ENCODE measurements at regions not wholly inside any gene's neighbourhood (a gene's known extent, or its start where the extent isn't known, plus 50 kb on each side); places are given as distances from the start of the nearest gene placed in this dataset.

DNA sequence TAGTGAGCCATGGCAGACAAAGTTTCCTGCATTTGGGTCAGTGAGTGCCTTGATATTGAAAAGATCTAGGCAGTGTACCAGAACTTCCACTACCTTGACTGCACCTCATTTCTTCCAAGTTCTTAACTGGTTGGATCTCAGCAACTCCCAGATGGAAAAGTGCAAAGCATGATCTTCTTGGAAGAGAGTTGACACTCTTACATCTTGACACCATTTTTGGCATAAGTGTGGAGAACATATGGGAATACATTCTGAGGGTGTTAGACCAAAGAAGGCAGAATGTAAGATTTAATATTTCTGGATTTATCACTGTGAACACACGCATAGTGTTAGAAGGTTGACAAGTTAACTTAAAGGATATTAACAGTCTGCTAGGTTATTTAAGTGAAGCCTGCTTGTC lies 555.1 kb upstream of the CTNND2 start:
- no peaks in the 10 kb centered on the region for H3K4me1 ChIP-seq (ENCODE audit: insufficient read depth)
- H3K9me2 ChIP-seq (ENCODE audit: insufficient read depth): peaks cover 11% of the 10 kb centered on the region; the same call in 1 of the 2 replicates
- H2AFZ ChIP-seq: no peak overlapping the region
- H3K27me3 Mint-ChIP-seq (ENCODE audit: insufficient read depth, low read depth, poor library complexity): no peaks in the 10 kb centered on the region
- no peaks in the 10 kb centered on the region for H3K4me1 Mint-ChIP-seq
- H3K9me3 Mint-ChIP-seq: peaks cover 12% of the 10 kb centered on the region; the same call in 2 of the 3 replicates
- H3K79me2 ChIP-seq (replicated peaks; ENCODE audit: insufficient read depth): no peaks in the 10 kb centered on the region
- no peak overlapping the region for H3K4me3 ChIP-seq
- peaks cover 33% of the 10 kb centered on the region for H3K36me3 Mint-ChIP-seq (ENCODE audit: low read depth)
- no peak overlapping the region for H3K27ac ChIP-seq (ENCODE audit: low read depth)
- no peak overlapping the region for H3K27ac Mint-ChIP-seq
- TF ChIP-seq ZNF331 (CRISPR knock-in tag; IDR thresholded peaks at IDR 0.05; ENCODE audit: low read depth) (no peak), STAT1 (IDR thresholded peaks at IDR 0.05; ENCODE audit: unreplicated experiment) (no peak), JUNB (IDR thresholded peaks at IDR 0.05; ENCODE audit: unreplicated experiment) (no peak), POLR2AphosphoS5 (IDR thresholded peaks at IDR 0.05; ENCODE audit: low read depth) (no peak)
- TF ChIP-seq, protein P1, sequence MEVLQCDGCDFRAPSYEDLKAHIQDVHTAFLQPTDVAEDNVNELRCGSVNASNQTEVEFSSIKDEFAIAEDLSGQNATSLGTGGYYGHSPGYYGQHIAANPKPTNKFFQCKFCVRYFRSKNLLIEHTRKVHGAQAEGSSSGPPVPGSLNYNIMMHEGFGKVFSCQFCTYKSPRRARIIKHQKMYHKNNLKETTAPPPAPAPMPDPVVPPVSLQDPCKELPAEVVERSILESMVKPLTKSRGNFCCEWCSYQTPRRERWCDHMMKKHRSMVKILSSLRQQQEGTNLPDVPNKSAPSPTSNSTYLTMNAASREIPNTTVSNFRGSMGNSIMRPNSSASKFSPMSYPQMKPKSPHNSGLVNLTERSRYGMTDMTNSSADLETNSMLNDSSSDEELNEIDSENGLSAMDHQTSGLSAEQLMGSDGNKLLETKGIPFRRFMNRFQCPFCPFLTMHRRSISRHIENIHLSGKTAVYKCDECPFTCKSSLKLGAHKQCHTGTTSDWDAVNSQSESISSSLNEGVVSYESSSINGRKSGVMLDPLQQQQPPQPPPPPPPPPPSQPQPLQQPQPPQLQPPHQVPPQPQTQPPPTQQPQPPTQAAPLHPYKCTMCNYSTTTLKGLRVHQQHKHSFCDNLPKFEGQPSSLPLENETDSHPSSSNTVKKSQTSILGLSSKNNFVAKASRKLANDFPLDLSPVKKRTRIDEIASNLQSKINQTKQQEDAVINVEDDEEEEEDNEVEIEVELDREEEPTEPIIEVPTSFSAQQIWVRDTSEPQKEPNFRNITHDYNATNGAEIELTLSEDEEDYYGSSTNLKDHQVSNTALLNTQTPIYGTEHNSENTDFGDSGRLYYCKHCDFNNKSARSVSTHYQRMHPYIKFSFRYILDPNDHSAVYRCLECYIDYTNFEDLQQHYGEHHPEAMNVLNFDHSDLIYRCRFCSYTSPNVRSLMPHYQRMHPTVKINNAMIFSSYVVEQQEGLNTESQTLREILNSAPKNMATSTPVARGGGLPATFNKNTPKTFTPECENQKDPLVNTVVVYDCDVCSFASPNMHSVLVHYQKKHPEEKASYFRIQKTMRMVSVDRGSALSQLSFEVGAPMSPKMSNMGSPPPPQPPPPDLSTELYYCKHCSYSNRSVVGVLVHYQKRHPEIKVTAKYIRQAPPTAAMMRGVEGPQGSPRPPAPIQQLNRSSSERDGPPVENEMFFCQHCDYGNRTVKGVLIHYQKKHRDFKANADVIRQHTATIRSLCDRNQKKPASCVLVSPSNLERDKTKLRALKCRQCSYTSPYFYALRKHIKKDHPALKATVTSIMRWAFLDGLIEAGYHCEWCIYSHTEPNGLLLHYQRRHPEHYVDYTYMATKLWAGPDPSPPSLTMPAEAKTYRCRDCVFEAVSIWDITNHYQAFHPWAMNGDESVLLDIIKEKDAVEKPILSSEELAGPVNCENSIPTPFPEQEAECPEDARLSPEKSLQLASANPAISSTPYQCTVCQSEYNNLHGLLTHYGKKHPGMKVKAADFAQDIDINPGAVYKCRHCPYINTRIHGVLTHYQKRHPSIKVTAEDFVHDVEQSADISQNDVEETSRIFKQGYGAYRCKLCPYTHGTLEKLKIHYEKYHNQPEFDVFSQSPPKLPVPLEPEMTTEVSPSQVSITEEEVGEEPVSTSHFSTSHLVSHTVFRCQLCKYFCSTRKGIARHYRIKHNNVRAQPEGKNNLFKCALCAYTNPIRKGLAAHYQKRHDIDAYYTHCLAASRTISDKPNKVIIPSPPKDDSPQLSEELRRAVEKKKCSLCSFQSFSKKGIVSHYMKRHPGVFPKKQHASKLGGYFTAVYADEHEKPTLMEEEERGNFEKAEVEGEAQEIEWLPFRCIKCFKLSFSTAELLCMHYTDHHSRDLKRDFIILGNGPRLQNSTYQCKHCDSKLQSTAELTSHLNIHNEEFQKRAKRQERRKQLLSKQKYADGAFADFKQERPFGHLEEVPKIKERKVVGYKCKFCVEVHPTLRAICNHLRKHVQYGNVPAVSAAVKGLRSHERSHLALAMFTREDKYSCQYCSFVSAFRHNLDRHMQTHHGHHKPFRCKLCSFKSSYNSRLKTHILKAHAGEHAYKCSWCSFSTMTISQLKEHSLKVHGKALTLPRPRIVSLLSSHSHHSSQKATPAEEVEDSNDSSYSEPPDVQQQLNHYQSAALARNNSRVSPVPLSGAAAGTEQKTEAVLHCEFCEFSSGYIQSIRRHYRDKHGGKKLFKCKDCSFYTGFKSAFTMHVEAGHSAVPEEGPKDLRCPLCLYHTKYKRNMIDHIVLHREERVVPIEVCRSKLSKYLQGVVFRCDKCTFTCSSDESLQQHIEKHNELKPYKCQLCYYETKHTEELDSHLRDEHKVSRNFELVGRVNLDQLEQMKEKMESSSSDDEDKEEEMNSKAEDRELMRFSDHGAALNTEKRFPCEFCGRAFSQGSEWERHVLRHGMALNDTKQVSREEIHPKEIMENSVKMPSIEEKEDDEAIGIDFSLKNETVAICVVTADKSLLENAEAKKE (CRISPR knock-in tag; IDR thresholded peaks at IDR 0.05): no peak
- TF ChIP-seq, protein P2, sequence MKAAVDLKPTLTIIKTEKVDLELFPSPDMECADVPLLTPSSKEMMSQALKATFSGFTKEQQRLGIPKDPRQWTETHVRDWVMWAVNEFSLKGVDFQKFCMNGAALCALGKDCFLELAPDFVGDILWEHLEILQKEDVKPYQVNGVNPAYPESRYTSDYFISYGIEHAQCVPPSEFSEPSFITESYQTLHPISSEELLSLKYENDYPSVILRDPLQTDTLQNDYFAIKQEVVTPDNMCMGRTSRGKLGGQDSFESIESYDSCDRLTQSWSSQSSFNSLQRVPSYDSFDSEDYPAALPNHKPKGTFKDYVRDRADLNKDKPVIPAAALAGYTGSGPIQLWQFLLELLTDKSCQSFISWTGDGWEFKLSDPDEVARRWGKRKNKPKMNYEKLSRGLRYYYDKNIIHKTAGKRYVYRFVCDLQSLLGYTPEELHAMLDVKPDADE (IDR thresholded peaks at IDR 0.05): no peak
- TF ChIP-seq, protein P3, sequence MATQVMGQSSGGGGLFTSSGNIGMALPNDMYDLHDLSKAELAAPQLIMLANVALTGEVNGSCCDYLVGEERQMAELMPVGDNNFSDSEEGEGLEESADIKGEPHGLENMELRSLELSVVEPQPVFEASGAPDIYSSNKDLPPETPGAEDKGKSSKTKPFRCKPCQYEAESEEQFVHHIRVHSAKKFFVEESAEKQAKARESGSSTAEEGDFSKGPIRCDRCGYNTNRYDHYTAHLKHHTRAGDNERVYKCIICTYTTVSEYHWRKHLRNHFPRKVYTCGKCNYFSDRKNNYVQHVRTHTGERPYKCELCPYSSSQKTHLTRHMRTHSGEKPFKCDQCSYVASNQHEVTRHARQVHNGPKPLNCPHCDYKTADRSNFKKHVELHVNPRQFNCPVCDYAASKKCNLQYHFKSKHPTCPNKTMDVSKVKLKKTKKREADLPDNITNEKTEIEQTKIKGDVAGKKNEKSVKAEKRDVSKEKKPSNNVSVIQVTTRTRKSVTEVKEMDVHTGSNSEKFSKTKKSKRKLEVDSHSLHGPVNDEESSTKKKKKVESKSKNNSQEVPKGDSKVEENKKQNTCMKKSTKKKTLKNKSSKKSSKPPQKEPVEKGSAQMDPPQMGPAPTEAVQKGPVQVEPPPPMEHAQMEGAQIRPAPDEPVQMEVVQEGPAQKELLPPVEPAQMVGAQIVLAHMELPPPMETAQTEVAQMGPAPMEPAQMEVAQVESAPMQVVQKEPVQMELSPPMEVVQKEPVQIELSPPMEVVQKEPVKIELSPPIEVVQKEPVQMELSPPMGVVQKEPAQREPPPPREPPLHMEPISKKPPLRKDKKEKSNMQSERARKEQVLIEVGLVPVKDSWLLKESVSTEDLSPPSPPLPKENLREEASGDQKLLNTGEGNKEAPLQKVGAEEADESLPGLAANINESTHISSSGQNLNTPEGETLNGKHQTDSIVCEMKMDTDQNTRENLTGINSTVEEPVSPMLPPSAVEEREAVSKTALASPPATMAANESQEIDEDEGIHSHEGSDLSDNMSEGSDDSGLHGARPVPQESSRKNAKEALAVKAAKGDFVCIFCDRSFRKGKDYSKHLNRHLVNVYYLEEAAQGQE (IDR thresholded peaks at IDR 0.05; ENCODE audit: unreplicated experiment): no peak
- TF ChIP-seq, protein P4, sequence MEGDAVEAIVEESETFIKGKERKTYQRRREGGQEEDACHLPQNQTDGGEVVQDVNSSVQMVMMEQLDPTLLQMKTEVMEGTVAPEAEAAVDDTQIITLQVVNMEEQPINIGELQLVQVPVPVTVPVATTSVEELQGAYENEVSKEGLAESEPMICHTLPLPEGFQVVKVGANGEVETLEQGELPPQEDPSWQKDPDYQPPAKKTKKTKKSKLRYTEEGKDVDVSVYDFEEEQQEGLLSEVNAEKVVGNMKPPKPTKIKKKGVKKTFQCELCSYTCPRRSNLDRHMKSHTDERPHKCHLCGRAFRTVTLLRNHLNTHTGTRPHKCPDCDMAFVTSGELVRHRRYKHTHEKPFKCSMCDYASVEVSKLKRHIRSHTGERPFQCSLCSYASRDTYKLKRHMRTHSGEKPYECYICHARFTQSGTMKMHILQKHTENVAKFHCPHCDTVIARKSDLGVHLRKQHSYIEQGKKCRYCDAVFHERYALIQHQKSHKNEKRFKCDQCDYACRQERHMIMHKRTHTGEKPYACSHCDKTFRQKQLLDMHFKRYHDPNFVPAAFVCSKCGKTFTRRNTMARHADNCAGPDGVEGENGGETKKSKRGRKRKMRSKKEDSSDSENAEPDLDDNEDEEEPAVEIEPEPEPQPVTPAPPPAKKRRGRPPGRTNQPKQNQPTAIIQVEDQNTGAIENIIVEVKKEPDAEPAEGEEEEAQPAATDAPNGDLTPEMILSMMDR (conservative IDR thresholded peaks at IDR 0.05; ENCODE audit: low read depth in 2 of 2): no peak
- ATAC-seq: no peak
- no peaks in the 10 kb centered on the region for H3K36me3 ChIP-seq (ENCODE audit: insufficient read depth)
- no peaks in the 10 kb centered on the region for H4K20me1 ChIP-seq (replicated peaks; ENCODE audit: insufficient read depth)
- no peaks in the 10 kb centered on the region for H3K27me3 ChIP-seq (ENCODE audit: insufficient read depth)
- H3K4me3 Mint-ChIP-seq: no peak overlapping the region
- H3F3A ChIP-seq (replicated peaks; ENCODE audit: low read depth): no peaks in the 10 kb centered on the region
- DNase-seq (ENCODE audit: low spot score): no peak
- H3K4me2 ChIP-seq: no peak overlapping the region

All from GM23338 (cell line).